ENCODE measurements at regions not wholly inside any gene's neighbourhood (a gene's known extent, or its start where the extent isn't known, plus 50 kb on each side); places are given as distances from the start of the nearest gene placed in this dataset.

GRCh38 chr2:103164748-103165147 lies 402.9 kb downstream of the TMEM182 start:
- TF ChIP-seq CTCF (IDR thresholded peaks at IDR 0.05; ENCODE audit: control extremely low read depth in 1 of 3, insufficient read depth in 1 of 3, low read depth in 1 of 3, low read length in 3 of 3) (no peak), POLR2AphosphoS5 (IDR thresholded peaks at IDR 0.05; ENCODE audit: low read depth, low read length) (no peak), CBX5 (IDR thresholded peaks at IDR 0.05; ENCODE audit: low read depth, low read length) (no peak), POLR2A (IDR thresholded peaks at IDR 0.05; ENCODE audit: control extremely low read depth in 1 of 2, low read depth in 2 of 2, low read length in 2 of 2) (no peak), TAF1 (IDR thresholded peaks at IDR 0.05; ENCODE audit: low read depth, low read length) (no peak), RBBP5 (IDR thresholded peaks at IDR 0.05; ENCODE audit: borderline replicate concordance, low read depth, low read length) (no peak), SUZ12 (IDR thresholded peaks at IDR 0.05; ENCODE audit: low read length) (no peak)
